GM19452 (cell line): ENCODE measurements at regions not wholly inside any gene's neighbourhood (a gene's known extent, or its start where the extent isn't known, plus 50 kb on each side); places are given as distances from the start of the nearest gene placed in this dataset.

Experiments used
- ATAC-seq: cut with Tn5 transposase; IDR thresholded peaks from one replicate; pipeline ENCODE4 v1.9.1; 2021; ENCODE audit not compliant: unreplicated experiment

- ATAC-seq: no peak
These were observed 141.2 kb downstream of the CD8B2 start for GRCh38 chr2:106628377-106628776.

DNA sequence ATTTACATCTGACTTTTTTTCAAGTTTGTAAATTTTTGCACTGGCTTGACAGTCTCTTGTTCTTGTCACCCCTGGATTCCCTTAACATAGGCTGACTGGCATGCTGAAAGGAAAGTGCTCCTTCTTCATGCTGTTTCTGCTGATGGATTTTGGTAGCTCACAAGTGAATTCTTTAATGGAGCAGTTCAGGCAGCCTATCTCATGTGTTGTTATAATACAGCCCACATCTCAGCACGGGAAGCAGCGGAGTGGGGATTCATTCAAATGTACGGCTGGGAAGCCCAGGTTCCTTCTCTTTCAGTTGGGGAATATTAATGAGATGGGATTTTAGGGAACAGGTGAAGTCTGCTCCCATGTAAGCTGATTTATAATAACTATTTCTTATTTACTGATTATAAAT, 142.8 kb downstream of the CD8B2 start:
- no peak for ATAC-seq

- ATAC-seq: no peak
These were observed 144.1 kb downstream of the CD8B2 start for GRCh38 chr2:106631281-106631680.

DNA sequence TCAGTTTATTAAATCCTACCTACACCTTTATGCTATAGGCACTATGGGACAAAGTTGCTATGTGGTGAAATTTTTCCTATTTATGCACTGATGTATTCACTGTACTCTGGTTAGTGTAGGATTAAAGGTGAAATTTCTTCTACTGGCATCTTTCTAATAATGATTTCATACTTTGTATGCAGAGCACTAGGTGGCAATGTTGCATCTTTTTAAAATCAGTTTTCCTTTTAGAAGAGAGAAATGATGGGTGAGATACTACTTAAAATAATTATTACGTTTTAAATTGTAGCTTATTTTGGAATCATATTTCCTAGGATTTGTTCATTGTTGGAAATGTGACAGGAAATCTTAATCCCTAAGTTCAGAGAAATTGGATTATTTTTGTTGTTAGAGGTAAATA, 150.9 kb downstream of the CD8B2 start:
- ATAC-seq: no peak

GRCh38 chr2:106638580-106638979, 151.4 kb downstream of the CD8B2 start:
- ATAC-seq: no peak

DNA sequence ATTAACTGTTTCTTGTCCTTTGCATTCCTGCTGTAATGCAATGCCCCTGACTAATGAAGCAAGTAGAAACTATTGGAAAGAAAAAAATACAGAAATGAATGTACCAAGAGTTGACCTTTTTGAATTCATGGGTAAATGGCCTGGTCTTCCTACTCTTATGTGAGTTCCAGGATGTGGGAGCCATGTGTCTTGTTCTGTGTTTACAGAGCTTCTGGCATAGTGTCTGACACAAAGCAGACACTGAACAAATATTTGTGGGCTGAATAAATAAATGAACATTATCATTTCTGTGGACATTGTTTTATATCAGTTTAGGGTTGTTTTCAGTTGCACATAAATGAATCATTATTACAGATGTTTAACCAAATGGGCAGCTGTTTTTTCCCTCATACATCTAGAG, 155.5 kb downstream of the CD8B2 start:
- ATAC-seq: no peak

DNA sequence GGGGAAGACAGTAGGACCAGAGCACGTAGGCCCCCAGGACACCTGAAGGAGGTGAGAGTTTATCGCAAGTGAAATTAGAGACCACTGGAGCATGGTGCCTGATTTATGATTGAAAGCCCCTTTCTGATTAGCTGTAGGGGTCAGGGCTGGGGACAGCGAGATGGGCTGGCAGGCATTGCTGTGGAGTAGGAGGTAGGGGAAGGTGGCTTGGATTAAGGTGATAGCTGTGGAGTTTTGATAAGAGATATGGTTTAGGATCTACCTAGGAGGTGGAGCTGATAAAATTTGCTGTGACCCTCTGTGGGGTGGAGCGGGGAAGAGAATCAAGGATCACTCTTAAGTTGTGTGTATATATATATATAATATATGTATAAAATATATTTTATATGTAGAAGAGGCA, 157.5 kb downstream of the CD8B2 start:
- ATAC-seq: no peak

DNA sequence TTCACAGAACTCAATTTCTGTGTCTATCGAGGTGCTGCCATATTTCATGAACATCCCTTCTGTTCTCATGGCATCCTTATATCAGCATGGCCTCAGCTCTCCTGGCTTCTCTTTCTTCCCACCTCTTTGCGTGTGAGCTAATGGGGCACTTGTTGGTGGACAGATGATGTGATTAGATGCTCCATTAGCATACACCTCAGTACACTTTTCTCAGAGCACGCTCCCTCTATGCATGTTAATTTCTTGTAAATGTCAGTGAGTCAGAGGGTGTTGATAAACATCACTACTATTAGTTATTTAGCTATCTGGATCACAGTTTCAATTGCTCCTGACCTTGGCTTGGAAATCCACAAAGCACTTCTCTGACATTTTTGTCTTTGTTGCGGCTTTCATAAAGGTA, 159.4 kb downstream of the CD8B2 start:
- ATAC-seq: no peak

DNA sequence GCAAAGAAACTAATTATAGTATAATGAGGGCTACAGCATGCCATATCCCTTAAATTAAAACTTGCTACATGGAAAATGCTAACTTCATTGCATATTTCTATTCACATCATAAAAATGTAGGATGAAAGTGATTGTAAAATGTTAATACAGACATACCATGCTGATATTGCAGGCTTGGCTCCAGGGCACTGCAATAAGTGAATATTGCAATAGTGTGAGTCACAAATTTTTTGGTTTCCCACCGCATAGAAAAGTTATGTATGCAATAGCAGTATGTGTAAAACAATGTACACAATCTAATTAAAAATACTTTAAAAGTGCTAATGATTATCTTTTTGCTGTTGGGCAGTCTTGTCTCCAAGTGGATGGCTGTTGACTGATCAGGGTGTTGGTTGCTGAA, 162.1 kb downstream of the CD8B2 start:
- ATAC-seq: no peak

- no peak for ATAC-seq
These were observed 166.3 kb downstream of the CD8B2 start for GRCh38 chr2:106653465-106653864.

DNA sequence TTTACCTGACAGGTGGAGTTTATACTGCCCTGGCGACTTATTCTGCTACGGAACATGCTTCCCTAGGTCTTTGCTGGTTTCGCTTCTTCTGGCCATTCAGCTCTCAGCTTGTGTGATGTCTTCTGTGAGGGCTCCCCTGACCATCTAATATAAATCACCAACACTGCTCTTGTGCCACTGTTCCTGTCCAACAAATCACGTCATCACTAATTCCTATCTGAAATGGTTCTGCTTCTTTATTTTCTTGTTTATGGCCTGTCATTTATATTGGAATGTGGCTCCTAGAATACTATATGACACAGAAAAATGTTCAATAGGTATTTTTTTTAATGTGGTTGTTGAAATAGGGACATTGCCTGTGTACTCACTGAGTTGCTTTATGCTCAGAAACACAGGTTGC, 171.5 kb downstream of the CD8B2 start:
- ATAC-seq: no peak

DNA sequence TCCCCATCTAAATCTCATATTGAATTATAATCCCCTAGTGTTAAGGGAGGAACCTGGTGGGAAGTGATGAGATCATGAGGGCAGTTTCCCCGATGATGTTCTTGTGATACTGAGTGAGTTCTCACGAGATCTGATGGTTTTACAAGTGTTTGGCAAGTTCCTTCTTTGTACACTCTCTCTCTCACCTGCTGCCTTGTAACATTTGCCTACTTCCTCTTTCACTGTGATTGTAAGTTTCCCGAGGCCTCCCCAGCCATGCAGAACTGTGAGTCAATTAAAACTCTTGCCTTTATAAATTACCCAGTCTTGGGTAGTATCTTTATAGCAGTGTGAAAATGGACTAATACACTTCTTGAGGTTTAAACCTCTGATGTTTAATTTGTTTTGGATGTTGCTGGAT, 177.5 kb downstream of the CD8B2 start:
- peak; percentile 86 for ATAC-seq

DNA sequence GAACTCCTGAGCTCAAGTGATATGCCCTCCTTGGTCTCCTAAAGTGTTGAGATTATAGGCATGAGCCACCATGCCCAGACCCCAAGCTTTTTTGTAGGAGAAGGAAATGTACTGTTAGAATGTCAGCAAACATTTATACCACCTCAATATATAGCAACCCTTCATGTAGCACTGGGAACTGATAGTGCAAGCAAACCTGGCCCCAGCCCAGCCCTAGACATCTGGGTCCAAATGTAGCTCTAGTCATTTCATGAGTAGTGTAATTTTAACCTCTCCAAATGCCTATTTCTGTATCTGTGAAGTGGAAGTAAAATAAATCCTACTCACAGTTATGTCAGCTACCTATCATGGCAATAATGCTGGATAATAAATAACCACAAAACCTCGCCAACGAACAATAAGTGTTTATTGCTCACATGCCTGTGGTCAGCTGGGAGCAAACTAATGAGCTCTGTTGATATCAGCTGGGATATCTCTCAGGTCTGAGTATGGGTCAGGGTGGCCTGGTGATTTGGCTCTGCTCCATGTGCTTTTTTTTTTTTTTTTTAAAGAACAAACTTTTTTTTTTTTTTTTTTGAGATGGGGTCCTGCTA, 180.4 kb downstream of the CD8B2 start:
- ATAC-seq: no peak

- no peak for ATAC-seq
These were observed 198.2 kb downstream of the CD8B2 start for GRCh38 chr2:106685180-106685897.

DNA sequence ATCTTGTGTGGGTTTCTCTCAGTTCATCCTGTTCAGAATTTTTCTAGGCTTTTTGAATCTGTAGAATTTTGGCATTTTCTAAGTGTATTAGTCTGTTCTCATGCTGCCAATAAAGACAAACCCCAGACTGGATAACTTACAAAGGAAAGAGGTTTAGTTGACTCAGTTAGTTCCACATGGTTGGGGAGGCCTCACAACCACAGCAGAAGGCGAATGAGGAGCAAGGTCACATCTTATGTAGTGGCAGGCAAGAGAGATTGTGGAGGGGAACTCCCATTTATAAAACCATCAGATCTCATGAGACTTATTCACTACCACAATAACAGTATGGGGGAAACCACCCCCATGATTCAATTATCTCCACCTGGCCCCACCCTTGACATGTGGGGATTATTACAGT, 199.2 kb downstream of the ST6GAL2 start:
- no peak for ATAC-seq

GRCh38 chr2:106694964-106695470, 190.9 kb downstream of the ST6GAL2 start:
- ATAC-seq: no peak

GRCh38 chr2:106695919-106696318, 190.0 kb downstream of the ST6GAL2 start:
- no peak for ATAC-seq

GRCh38 chr2:106700616-106701015, 185.4 kb downstream of the ST6GAL2 start:
- no peak for ATAC-seq

GRCh38 chr2:106701203-106702022, 184.6 kb downstream of the ST6GAL2 start:
- no peak for ATAC-seq

- no peak for ATAC-seq
These were observed 182.8 kb downstream of the ST6GAL2 start for GRCh38 chr2:106703161-106703560.

- no peak for ATAC-seq
These were observed 181.2 kb downstream of the ST6GAL2 start for GRCh38 chr2:106704798-106705197.

DNA sequence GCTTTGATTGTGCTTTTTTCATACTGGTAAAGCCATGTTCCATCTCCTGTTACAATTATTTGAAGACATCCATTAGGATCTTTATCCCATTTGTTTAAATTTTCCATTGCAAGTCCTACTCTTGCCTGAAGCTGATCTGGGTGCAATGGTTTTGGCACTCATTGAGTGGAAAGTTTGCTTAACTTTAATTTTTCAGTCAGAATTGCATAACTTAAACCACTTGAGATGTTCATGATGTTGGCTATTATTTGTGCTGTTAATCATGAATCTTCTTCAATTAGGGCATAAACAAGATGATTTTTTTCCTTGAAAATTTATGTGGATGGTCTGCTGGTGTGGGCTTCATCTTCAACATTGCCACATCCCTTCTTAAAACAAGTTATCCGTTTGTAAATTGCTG, 180.1 kb downstream of the ST6GAL2 start:
- ATAC-seq: no peak
